HEK293 (cell line): ENCODE measurements at regions not wholly inside any gene's neighbourhood (a gene's known extent, or its start where the extent isn't known, plus 50 kb on each side); places are given as distances from the start of the nearest gene placed in this dataset.

Experiments
- CTCF ChIA-PET: fragments of 350-600 bp; formaldehyde crosslinking; extraction: SDS; loops from one replicate; lab custom pipeline; 2021; ENCODE audit warnings: antibody characterized with exemption; lab: Yijun Ruan, JAX
- POLR2A ChIA-PET: fragments of 300-600 bp; formaldehyde crosslinking; extraction: SDS; loops from one replicate; lab custom pipeline; 2020; ENCODE audit warnings: antibody characterized with exemption, inconsistent platforms; lab: Yijun Ruan, JAX
- H3K27ac ChIP-seq: fragments of 200-500 bp; sonication (Bioruptor generic); 2 replicates; pipeline ENCODE4 v1.5.1; 2014; ENCODE audit warnings: low read depth, low read length, control low read depth, inconsistent platforms; ENCODE audit errors: extremely low read depth
- H3K36me3 ChIP-seq, 2 experiments: fragments of 200-500 bp in 1 of 2; sonication (Bioruptor generic) in 1 of 2; 1 replicate in 1 of 2; 2 replicates in 1 of 2; pipeline ENCODE4 v1.5.1; 2014 to 2017; ENCODE audit warnings: inconsistent platforms in 2 of 2, low read length in 2 of 2; ENCODE audit not compliant: control insufficient read depth in 2 of 2, insufficient read depth in 1 of 2
- H3K4me1 ChIP-seq: fragments of 200-500 bp; sonication (Bioruptor generic); 2 replicates; pipeline ENCODE4 v1.5.1; 2014; ENCODE audit warnings: mild to moderate bottlenecking, low read length, inconsistent platforms; ENCODE audit not compliant: control insufficient read depth, insufficient read depth
- H3K4me3 ChIP-seq: 2 replicates; pipeline ENCODE4 v1.5.1; 2011; ENCODE audit warnings: low read depth, mild to moderate bottlenecking, control low read depth, low read length, moderate library complexity
- H3K9me3 ChIP-seq: fragments of 200-500 bp; sonication (Bioruptor generic); 2 replicates; pipeline ENCODE4 v1.5.1; 2014; ENCODE audit warnings: low read depth, low read length, inconsistent platforms; ENCODE audit not compliant: control insufficient read depth, insufficient read depth
- BCL11B ChIP-seq: fragments of 450-650 bp; formaldehyde crosslinking; IDR thresholded peaks from 2 replicates; pipeline ENCODE4 v1.5.1; 2016; ENCODE audit warnings: low read depth, missing biosample characterization, missing genetic modification characterization
- FEZF1 ChIP-seq: fragments of 450-650 bp; formaldehyde crosslinking; IDR thresholded peaks from 2 replicates; pipeline ENCODE4 v1.5.1; 2016; ENCODE audit warnings: missing biosample characterization, missing genetic modification characterization
- GFI1B ChIP-seq: fragments of 450-650 bp; formaldehyde crosslinking; IDR thresholded peaks from 2 replicates; pipeline ENCODE4 v1.5.1; 2016; ENCODE audit warnings: missing biosample characterization, missing genetic modification characterization
- HOXD13 ChIP-seq: sonication (generic); formaldehyde crosslinking; IDR thresholded peaks from 2 replicates; pipeline ENCODE4 v1.8.0; 2022; ENCODE audit warnings: missing genetic modification reagents, borderline replicate concordance
- KLF10 ChIP-seq: fragments of 450-650 bp; IDR thresholded peaks from 2 replicates; pipeline ENCODE4 v1.5.1; 2018; ENCODE audit warnings: missing biosample characterization, mild to moderate bottlenecking, missing genetic modification characterization
- REPIN1 ChIP-seq: fragments of 450-650 bp; formaldehyde crosslinking; IDR thresholded peaks from 2 replicates; pipeline ENCODE4 v1.5.1; 2017; ENCODE audit warnings: missing biosample characterization, missing genetic modification characterization, low read depth
- SP2 ChIP-seq: fragments of 450-650 bp; formaldehyde crosslinking; IDR thresholded peaks from 2 replicates; pipeline ENCODE4 v1.5.1; 2016; ENCODE audit warnings: missing biosample characterization, missing genetic modification characterization
- SP7 ChIP-seq: fragments of 450-650 bp; formaldehyde crosslinking; IDR thresholded peaks from 2 replicates; pipeline ENCODE4 v1.5.1; 2016; ENCODE audit warnings: missing biosample characterization, missing genetic modification characterization
- TCF7L2 ChIP-seq: IDR thresholded peaks from 2 replicates; pipeline ENCODE4 v1.6.1; 2011; ENCODE audit warnings: low read depth, mild to moderate bottlenecking, inconsistent platforms, low read length, moderate library complexity, borderline replicate concordance
- WT1 ChIP-seq: fragments of 450-650 bp; formaldehyde crosslinking; IDR thresholded peaks from 2 replicates; pipeline ENCODE4 v1.5.1; 2016; ENCODE audit warnings: missing biosample characterization, missing genetic modification characterization
- ZBTB1 ChIP-seq: fragments of 450-650 bp; formaldehyde crosslinking; IDR thresholded peaks from 2 replicates; pipeline ENCODE4 v1.5.1; 2016; ENCODE audit warnings: missing biosample characterization, missing genetic modification characterization
- ZNF132 ChIP-seq: fragments of 450-650 bp; formaldehyde crosslinking; IDR thresholded peaks from 2 replicates; pipeline ENCODE4 v1.5.1; 2017; ENCODE audit warnings: missing biosample characterization, missing genetic modification characterization, borderline replicate concordance
- ZNF174 ChIP-seq: fragments of 450-650 bp; formaldehyde crosslinking; IDR thresholded peaks from 2 replicates; pipeline ENCODE4 v1.5.0; 2017; ENCODE audit warnings: missing biosample characterization, mild to moderate bottlenecking, missing genetic modification characterization
- ZNF19 ChIP-seq: fragments of 450-650 bp; formaldehyde crosslinking; IDR thresholded peaks from 2 replicates; pipeline ENCODE4; 2016; ENCODE audit warnings: missing biosample characterization, missing genetic modification characterization, low read depth
- ZNF501 ChIP-seq: fragments of 450-650 bp; formaldehyde crosslinking; IDR thresholded peaks from 2 replicates; pipeline ENCODE4 v1.5.1; 2016; ENCODE audit warnings: missing biosample characterization, missing genetic modification characterization
- ZNF530 ChIP-seq: fragments of 450-650 bp; formaldehyde crosslinking; IDR thresholded peaks from 2 replicates; pipeline ENCODE4 v1.5.1; 2016; ENCODE audit warnings: low read depth, missing biosample characterization, missing genetic modification characterization
- ZNF558 ChIP-seq: fragments of 450-650 bp; formaldehyde crosslinking; IDR thresholded peaks from 2 replicates; pipeline ENCODE4 v1.5.1; 2016; ENCODE audit warnings: missing biosample characterization, missing genetic modification characterization
- ZNF560 ChIP-seq: fragments of 450-650 bp; formaldehyde crosslinking; IDR thresholded peaks from 2 replicates; pipeline ENCODE4 v1.5.1; 2017; ENCODE audit warnings: missing biosample characterization, missing genetic modification characterization, borderline replicate concordance
- ZNF623 ChIP-seq: fragments of 450-650 bp; formaldehyde crosslinking; IDR thresholded peaks from 2 replicates; pipeline ENCODE4 v1.5.1; 2016; ENCODE audit warnings: missing biosample characterization, missing genetic modification characterization
- ZNF664 ChIP-seq: fragments of 450-650 bp; formaldehyde crosslinking; IDR thresholded peaks from 2 replicates; pipeline ENCODE4 v1.5.1; 2016; ENCODE audit warnings: missing biosample characterization, missing genetic modification characterization
- TF ChIP-seq, protein P1 (sequence below): fragments of 450-650 bp; formaldehyde crosslinking; IDR thresholded peaks from 2 replicates; pipeline ENCODE4 v1.5.1; 2016; ENCODE audit warnings: missing biosample characterization, missing genetic modification characterization, borderline replicate concordance
- TF ChIP-seq, protein P2 (sequence below): IDR thresholded peaks from 2 replicates; pipeline ENCODE4 v1.6.1; 2011; ENCODE audit warnings: mild to moderate bottlenecking, low read depth, low read length, borderline replicate concordance
- TF ChIP-seq, protein P3 (sequence below): fragments of 450-650 bp; formaldehyde crosslinking; IDR thresholded peaks from 2 replicates; pipeline ENCODE4 v1.5.1; 2016; ENCODE audit warnings: missing biosample characterization, missing genetic modification characterization
- TF ChIP-seq, protein P4 (sequence below): fragments of 450-650 bp; formaldehyde crosslinking; IDR thresholded peaks from 2 replicates; pipeline ENCODE4 v1.5.1; 2016; ENCODE audit warnings: missing biosample characterization, missing genetic modification characterization, borderline replicate concordance

DNA sequence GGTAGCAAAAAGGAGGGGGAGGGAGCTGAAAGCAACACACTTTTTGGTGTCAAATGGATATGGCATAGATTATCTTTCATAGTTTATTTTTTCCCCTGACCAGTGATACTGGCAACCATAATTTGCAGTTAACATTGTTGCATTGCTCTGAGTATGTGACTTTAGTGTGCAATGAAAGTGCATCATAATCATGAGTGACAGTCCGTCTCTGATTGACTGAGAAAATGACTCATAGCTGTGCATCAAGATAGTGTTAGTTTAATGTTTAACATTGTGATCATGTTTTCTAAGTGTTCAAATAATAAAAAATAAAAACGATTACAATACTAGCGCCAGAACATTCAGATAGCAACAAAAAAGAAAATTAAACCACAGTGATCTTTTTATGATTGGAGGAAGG, 952.4 kb upstream of the TENM4 start (continued):
- TF ChIP-seq FEZF1 (tag by site-specific recombination): no peak
- TF ChIP-seq ZNF19 (tag by site-specific recombination): no peak
- no peak for TF ChIP-seq ZNF530
- TF ChIP-seq ZBTB1: no peak
- TF ChIP-seq BCL11B (tag by site-specific recombination): no peak

DNA sequence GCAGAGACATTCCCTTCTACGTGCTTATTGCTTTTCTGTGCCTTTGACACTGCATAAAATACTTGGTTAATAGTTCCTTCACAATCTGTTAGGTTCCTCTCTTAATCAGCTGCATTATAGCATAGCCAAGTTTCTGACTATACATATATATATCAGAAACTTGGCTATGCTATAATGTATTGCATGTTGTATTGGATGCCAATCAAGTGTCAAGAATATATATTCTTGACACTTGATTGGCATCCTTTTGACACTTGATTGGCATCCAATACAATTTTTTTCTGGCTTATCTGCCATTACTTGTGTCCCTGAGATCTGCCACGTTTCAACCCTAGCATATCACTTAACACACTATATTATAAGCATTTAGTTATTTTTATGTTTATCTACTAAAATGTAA, 949.7 kb upstream of the TENM4 start:
- Histone ChIP-seq H3K36me3 (no peaks in the 10 kb centered on the region), H3K4me1 (no peaks in the 10 kb centered on the region), H3K4me3 (no peak overlapping the region), H3K27ac (no peak overlapping the region), H3K9me3 (no peaks in the 10 kb centered on the region)
- ChIA-PET CTCF (no interaction called here), POLR2A (no interaction called here)
- TF ChIP-seq ZNF132: no peak
- no peak for TF ChIP-seq ZNF623 (tag by site-specific recombination)
- no peak for TF ChIP-seq SP7 (tag by site-specific recombination)
- TF ChIP-seq REPIN1 (tag by site-specific recombination): no peak

DNA sequence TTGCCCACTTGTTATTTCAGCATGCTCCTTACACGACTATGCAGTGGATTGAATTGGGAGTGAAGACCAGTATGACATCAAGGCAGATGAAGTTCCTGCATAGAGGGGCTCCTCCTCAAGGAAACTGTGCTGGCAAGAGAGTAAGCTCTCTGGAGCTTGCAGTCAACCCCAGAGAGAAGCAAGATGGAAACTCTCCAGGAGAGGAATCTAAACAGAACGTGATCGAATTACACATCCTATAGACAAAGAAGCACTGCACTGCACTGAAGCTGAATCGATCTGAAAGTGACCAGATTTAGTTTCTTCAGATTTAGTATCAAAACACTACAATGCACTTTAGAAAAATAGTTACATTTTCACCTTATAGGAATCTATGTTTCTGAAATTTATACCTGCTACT, 947.7 kb upstream of the TENM4 start:
- H3K9me3 ChIP-seq: no peaks in the 10 kb centered on the region
- ChIA-PET POLR2A (no interaction called here), CTCF (no interaction called here)
- H3K4me1 ChIP-seq: no peaks in the 10 kb centered on the region
- H3K36me3 ChIP-seq: no peaks in the 10 kb centered on the region
- H3K27ac ChIP-seq: no peak overlapping the region
- H3K4me3 ChIP-seq: no peak overlapping the region
- TF ChIP-seq WT1 (tag by site-specific recombination): no peak
- no peak for TF ChIP-seq ZNF558 (tag by site-specific recombination)
- TF ChIP-seq ZNF560 (tag by site-specific recombination): no peak
- TF ChIP-seq ZNF174: no peak
- TF ChIP-seq, protein P1, sequence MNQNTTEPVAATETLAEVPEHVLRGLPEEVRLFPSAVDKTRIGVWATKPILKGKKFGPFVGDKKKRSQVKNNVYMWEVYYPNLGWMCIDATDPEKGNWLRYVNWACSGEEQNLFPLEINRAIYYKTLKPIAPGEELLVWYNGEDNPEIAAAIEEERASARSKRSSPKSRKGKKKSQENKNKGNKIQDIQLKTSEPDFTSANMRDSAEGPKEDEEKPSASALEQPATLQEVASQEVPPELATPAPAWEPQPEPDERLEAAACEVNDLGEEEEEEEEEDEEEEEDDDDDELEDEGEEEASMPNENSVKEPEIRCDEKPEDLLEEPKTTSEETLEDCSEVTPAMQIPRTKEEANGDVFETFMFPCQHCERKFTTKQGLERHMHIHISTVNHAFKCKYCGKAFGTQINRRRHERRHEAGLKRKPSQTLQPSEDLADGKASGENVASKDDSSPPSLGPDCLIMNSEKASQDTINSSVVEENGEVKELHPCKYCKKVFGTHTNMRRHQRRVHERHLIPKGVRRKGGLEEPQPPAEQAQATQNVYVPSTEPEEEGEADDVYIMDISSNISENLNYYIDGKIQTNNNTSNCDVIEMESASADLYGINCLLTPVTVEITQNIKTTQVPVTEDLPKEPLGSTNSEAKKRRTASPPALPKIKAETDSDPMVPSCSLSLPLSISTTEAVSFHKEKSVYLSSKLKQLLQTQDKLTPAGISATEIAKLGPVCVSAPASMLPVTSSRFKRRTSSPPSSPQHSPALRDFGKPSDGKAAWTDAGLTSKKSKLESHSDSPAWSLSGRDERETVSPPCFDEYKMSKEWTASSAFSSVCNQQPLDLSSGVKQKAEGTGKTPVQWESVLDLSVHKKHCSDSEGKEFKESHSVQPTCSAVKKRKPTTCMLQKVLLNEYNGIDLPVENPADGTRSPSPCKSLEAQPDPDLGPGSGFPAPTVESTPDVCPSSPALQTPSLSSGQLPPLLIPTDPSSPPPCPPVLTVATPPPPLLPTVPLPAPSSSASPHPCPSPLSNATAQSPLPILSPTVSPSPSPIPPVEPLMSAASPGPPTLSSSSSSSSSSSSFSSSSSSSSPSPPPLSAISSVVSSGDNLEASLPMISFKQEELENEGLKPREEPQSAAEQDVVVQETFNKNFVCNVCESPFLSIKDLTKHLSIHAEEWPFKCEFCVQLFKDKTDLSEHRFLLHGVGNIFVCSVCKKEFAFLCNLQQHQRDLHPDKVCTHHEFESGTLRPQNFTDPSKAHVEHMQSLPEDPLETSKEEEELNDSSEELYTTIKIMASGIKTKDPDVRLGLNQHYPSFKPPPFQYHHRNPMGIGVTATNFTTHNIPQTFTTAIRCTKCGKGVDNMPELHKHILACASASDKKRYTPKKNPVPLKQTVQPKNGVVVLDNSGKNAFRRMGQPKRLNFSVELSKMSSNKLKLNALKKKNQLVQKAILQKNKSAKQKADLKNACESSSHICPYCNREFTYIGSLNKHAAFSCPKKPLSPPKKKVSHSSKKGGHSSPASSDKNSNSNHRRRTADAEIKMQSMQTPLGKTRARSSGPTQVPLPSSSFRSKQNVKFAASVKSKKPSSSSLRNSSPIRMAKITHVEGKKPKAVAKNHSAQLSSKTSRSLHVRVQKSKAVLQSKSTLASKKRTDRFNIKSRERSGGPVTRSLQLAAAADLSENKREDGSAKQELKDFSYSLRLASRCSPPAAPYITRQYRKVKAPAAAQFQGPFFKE: no peak
- TF ChIP-seq, protein P2, sequence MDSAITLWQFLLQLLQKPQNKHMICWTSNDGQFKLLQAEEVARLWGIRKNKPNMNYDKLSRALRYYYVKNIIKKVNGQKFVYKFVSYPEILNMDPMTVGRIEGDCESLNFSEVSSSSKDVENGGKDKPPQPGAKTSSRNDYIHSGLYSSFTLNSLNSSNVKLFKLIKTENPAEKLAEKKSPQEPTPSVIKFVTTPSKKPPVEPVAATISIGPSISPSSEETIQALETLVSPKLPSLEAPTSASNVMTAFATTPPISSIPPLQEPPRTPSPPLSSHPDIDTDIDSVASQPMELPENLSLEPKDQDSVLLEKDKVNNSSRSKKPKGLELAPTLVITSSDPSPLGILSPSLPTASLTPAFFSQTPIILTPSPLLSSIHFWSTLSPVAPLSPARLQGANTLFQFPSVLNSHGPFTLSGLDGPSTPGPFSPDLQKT: no peak
- TF ChIP-seq TCF7L2: no peak
- TF ChIP-seq ZNF664: no peak
- TF ChIP-seq GFI1B: no peak
- no peak for TF ChIP-seq SP2 (tag by site-specific recombination)
- TF ChIP-seq ZNF501: no peak
- TF ChIP-seq, protein P3, sequence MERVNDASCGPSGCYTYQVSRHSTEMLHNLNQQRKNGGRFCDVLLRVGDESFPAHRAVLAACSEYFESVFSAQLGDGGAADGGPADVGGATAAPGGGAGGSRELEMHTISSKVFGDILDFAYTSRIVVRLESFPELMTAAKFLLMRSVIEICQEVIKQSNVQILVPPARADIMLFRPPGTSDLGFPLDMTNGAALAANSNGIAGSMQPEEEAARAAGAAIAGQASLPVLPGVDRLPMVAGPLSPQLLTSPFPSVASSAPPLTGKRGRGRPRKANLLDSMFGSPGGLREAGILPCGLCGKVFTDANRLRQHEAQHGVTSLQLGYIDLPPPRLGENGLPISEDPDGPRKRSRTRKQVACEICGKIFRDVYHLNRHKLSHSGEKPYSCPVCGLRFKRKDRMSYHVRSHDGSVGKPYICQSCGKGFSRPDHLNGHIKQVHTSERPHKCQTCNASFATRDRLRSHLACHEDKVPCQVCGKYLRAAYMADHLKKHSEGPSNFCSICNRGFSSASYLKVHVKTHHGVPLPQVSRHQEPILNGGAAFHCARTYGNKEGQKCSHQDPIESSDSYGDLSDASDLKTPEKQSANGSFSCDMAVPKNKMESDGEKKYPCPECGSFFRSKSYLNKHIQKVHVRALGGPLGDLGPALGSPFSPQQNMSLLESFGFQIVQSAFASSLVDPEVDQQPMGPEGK (tag by site-specific recombination): no peak
- no peak for TF ChIP-seq HOXD13 (CRISPR knock-in tag)
- TF ChIP-seq, protein P4, sequence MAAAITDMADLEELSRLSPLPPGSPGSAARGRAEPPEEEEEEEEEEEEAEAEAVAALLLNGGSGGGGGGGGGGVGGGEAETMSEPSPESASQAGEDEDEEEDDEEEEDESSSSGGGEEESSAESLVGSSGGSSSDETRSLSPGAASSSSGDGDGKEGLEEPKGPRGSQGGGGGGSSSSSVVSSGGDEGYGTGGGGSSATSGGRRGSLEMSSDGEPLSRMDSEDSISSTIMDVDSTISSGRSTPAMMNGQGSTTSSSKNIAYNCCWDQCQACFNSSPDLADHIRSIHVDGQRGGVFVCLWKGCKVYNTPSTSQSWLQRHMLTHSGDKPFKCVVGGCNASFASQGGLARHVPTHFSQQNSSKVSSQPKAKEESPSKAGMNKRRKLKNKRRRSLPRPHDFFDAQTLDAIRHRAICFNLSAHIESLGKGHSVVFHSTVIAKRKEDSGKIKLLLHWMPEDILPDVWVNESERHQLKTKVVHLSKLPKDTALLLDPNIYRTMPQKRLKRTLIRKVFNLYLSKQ (tag by site-specific recombination): no peak
- TF ChIP-seq KLF10 (tag by site-specific recombination): no peak
